IPS-NIHi7 (cell line): ENCODE measurements at regions not wholly inside any gene's neighbourhood (a gene's known extent, or its start where the extent isn't known, plus 50 kb on each side); places are given as distances from the start of the nearest gene placed in this dataset.
"Not testable (repeated sequence)": the region's sequence is repeated elsewhere in the genome, so short reads cannot be mapped to it uniquely, and the experiment has no call there.

ENCODE experiments used
- DNase-seq: peaks from one replicate; pipeline ENCODE4 v3.0.0; 2012; ENCODE audit warnings: mixed read lengths; ENCODE audit errors: extremely low spot score

DNA sequence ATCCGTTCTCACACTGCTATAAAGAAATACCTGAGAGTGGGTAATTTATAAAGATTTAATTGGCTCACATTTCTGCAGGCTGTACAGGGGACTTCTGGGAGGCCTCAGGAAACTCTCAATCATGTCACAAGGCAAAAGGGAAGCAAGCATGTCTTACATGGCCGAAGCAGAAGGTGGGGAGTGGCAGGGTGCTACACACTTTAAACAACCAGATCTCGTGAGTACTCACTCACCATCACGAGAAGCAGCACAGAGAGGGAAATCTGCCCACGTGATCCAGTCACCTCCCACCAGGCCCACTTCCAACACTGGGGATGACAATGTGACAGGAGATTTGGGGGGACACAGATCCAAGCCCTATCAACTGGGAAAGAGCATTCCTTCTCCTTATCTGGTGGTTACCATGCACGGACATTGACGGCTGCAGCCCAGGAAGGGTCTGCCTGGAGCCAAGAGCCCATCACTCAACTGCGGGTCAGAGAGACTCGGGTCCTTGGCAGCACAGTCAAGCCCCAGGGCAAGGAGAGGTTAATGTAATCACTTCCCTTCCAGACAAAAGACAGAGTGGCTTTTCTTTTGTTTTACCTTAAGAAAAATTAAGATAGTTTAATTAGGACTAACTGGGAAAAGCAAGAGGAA is 112.3 kb upstream of the CST7 start:
- no peak for DNase-seq

- no peak for DNase-seq
Observed at GRCh38 chr20:24837781-24838450, 111.2 kb upstream of the CST7 start.

GRCh38 chr20:24838546-24839535 is 110.2 kb upstream of the CST7 start:
- no peak for DNase-seq

DNA sequence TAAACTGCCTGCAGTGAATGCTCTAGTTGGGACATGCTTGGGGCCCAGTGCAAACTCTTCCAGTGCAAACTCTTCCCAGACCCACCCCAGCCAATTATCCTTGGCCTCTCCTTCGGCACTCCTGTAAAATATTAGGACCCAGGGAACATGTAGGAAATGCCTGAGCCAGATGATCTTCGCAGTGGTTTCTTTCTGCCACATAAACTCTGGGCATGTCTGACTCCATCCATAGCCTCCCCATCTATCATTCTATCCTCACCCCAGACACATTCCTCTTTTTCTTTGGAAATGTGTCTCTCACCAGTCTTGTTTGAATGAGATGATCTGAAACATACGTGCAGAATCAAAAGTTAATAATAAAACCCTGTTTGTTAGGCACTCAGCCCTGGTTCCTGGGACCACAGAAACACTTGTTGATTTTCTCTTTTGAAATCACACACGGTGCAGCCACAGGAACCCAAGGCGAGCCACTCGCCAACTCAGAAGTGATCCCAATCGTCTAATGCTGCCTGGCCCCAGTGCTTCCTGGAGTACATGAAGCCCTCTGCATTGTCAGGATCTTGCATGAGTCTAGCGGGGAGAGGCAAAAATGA is 108.9 kb upstream of the CST7 start:
- no peak for DNase-seq

DNA sequence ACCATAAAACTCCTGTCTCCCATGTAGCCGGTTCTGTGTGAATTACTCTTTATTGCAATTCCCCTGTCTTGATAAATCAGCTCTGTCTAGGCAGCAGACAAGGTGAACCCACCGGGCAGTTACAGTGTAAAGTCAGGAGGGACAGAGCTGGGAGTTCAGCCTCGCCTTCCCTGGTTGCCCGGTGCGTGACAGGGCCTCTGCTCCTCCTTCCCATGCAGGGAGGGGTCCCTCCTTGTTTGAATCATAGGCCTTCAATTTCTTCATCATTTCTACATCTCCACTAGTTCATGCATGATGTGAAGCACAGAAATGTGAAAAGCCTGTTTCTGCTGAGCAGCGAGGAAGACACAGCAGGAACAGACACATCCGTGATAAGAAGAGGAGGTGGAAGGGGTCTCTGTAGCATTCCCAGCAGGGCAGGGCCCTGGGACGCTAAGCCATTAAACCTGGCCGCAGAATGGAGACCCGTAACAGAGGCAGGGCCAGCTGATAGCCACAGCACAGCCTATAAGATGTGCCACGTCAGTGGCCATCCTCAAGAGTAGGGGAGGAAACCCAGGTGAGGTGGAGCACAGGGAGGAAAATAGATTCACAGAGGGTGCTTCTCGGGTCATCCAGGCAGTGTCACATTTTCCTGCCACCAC is 106.7 kb upstream of the CST7 start:
- DNase-seq: no peak

DNA sequence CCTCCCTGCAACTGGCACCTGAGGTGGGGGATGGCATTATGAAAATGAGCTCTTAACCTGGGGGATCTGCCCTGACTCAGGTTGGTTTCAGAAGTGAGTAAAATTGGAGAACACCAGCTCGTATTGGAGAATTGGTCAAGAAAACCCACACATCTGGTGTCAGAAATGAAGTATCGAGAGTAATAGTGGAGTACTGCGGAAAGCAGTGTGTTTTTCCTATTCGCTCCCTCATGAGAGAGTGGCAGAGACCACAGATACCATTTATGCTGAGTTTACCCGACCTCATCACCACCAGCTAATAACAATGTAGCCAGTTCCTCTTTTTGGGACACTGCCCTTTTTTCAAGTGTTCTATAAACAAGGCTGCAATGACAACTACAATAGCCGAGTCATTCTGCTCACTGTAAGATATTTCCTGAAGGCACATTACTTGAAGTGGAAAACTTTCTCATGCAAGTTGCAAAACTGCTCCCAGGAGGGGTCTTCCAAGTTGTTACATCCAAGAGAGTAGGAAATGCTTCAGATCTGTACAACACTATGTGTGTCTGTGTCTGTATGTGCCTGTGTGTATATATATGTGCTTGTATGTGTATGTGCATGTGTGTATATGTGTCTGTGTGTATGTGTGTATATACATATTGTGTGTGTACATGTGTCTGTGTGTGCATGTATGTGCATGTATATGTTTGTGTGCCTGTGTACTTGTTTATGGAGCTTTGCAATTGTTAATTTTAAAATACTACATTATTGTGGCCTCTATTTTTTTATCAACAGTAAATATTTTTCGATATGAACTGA is 106.0 kb upstream of the CST7 start:
- no peak for DNase-seq

DNA sequence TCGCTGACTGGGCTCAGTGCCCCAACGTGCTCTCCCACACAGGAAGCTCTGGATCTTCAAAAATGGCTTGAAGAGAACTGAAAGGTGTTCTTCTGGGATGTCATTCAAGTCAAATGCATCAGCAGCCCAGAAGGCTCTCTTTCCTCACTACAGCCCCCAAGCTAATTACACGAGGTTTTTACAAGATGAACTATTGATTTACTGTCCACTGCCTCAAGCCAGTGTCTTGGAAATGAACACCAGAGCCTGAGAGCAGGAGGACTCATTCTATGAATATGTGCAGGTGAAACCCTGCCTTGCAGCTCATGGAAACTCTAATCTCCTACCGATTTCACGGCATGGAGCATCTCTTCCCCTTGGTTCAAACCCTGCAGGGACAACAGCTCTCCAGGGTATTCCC is 98.9 kb upstream of the CST7 start:
- DNase-seq: no peak

DNA sequence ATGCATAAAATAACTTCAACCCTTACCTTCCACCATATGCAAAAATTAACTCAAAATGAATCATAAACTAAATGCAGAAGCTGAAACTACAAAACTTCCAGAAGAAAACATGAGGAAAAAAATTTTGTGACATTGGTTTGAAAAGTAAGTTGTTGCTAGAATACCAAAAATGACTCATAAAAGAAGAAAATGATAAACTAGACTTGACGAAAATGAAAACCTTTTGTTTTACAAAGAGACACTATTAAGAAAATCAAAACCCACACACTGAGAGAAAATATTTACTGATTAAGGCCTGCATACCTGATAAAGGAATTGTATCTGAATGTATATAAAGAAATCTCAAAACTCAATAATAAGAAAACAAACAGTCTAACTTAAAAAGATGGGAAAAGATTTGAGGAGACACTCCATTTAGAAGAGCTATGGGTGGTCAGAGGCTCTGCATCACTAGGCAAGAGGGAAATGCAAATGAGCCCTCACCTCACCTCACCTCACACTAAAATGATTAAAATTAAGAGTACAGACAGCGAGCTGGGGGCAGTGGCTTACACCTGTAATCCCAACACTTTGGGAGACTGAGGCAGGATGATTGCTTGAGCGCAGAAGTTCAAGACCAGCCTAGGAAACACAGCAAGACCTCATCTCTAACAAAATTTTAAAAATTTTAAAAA is 97.6 kb upstream of the CST7 start:
- DNase-seq: no peak

DNA sequence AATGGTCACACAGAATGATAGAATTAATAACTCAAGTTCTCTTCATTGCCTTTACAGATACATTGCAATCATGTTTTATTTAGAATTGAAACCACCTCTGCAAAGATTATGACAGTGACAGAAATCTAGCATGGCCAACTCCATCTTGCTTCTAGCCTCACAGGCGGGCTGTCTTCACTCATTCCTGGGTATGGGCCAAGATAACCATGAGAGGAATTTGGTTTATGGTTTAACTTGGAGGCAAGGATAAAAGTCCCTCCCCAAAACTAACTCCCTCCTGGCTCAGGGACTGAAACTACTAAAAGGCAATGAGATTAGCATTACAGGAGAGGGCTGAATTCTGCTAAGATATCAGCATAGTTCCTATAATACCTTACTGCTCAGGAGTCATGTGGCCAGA is 95.2 kb upstream of the CST7 start:
- no peak for DNase-seq

DNA sequence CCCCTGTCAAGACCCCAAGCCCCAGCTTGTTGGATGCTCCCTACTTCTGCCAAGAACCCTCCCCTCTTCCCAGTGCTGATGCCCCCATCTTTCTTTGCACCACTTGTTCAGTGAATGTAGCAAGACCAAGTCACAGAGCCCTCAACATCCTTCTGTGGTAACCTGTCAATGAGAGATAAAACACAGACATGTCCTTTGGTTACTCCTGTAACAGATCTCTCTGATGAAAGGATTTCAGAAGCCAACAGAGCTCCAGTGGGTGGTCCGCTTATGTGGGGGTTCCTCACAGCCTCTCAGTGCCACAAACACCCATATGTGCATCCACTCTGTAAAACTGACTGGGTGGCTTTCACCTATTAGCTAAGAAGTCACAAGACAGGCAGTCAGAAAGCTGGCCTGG is 93.2 kb upstream of the CST7 start:
- no peak for DNase-seq

DNA sequence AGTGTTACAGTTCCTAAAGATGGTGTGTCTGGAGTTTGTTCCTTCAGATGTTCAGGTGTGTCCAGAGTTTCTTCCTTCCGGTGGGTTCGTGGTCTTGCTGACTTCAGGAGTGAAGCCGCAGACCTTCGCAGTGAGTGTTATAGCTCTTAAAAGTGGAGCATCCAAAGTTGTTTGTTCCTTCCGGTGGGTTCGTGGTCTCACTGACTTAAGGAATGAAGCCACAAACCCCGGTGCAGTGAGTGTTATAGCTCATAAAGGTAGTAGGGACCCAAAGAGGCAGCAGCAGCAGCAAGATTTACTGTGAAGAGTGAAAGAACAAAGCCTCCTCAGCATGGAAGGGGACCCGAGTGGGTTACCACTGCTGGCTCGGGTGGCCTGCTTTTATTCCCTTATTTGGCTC is 90.6 kb upstream of the CST7 start:
- DNase-seq: not testable (repeated sequence)

GRCh38 chr20:24859539-24859938 is 89.5 kb upstream of the CST7 start:
- DNase-seq: no peak

DNA sequence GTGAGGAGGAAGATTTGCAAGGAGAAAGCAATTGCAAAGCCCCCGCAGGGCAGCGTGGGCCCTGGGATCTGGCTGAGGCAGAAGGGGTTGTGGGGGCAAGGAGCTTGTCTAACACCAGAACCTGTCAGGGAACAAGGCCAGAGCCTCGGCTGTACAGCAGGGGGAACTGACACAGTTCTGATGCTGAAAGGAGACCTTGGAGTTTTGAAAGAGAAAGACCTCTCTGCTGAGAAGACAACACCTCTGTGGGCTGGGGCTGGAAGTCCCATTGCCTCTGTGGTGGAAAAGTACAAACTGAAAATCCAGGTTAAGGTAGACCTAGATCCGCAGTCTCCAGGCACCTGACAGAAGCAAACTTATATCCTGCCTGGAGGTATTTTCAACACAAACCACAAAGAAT is 86.9 kb upstream of the CST7 start:
- DNase-seq: no peak

DNA sequence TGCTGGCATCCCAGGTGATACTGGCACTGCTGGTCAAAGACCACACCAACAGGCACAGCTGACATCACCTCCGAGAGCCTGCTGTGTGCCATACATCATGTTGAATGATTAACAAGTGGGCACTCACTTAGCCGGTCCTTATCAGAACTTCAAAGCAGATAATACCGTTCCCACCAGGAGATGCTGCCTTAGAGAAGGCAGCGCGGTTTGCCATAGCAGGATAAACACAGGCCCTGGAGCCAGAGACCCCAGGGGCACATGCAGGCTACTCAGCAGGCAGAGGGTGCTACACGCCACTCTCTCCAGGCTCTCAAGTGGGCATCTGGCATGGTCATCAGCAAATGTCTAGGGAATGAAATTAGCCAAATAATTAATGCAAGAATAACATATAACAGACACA is 86.5 kb upstream of the CST7 start:
- DNase-seq: no peak

GRCh38 chr20:24863356-24863755 is 85.7 kb upstream of the CST7 start:
- no peak for DNase-seq

DNA sequence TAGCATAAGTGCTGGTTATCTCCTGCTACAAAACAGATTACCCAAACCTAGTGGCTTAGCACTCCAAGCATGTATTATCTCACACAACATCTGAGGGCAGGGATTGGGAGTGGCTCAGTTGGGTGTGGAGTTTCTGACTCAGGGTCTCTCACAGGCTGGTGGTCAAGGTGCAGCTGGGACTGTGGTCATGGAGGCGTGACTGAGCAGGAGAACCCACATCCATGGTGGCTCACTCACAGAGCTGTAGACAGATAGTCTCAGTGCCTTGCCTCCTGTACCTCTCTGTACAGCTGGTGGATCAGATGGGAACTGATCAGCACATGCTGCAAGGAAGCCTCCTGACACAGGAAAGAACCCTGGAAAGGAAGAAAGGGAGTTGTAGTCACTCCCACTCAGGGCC is 83.1 kb upstream of the CST7 start:
- DNase-seq: no peak

GRCh38 chr20:24866742-24867141 is 82.3 kb upstream of the CST7 start:
- no peak for DNase-seq

GRCh38 chr20:24867556-24867955 is 81.5 kb upstream of the CST7 start:
- DNase-seq: no peak

GRCh38 chr20:24868396-24868927 is 80.6 kb upstream of the CST7 start:
- no peak for DNase-seq

DNA sequence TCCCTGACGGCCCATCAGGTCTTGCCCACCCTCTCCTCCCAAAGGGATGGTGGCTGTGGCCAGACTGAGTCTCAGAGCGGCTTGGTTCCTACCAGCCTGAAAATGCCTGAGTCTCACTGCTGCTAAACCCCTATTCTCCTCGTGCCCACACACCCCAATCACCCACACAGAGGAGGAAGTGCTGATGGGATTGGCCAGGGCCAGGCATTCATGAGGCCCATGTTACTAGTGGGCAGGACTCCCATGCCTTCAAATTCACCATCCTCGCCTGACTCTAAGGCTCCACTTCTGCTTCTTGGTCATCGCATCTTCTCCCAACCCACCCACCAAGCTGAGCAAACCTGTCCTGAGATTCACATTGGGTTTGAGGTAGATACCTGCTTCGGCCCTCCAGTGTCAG is 80.1 kb upstream of the CST7 start:
- DNase-seq: no peak
